Dermis microvascular lymphatic vessel endothelial cell (primary cell): ENCODE measurements at regions not wholly inside any gene's neighbourhood (a gene's known extent, or its start where the extent isn't known, plus 50 kb on each side); places are given as distances from the start of the nearest gene placed in this dataset.

Source experiments
- DNase-seq, 2 donors: peaks; one replicate each; pipeline versions ENCODE4 v3.0.0 to v3.0.0-alpha.2; 2010; ENCODE audit warnings: low read depth in 2 of 2

DNA sequence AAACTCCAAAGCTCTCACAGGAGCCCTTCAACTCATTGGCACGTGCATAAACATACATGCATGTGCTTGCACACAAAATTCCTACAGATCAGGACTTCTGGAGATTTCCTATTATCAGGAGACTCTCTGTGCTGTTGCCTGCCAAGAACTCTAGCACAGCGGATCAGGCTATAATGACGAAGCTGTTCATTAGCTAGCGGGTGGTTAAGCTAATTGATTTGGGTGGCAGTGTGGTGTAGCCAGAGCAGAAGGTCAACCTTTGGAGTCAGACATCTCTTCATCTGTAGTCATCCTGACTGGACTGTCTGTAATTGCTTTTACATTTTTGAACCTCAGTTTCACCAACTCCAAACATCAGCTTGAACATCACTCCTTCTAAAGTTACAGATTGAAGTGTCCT lies 69.0 kb downstream of the KIF2B start:
- DNase-seq: no peak

GRCh38 chr17:53892222-53892621 lies 69.5 kb downstream of the KIF2B start:
- no peak for DNase-seq

GRCh38 chr17:53894591-53894990 lies 71.9 kb downstream of the KIF2B start:
- DNase-seq: no peak

- no peak for DNase-seq
Measured at GRCh38 chr17:53896047-53896446, 73.3 kb downstream of the KIF2B start.

- DNase-seq: no peak
Measured at GRCh38 chr17:53900951-53901350, 78.2 kb downstream of the KIF2B start.

DNA sequence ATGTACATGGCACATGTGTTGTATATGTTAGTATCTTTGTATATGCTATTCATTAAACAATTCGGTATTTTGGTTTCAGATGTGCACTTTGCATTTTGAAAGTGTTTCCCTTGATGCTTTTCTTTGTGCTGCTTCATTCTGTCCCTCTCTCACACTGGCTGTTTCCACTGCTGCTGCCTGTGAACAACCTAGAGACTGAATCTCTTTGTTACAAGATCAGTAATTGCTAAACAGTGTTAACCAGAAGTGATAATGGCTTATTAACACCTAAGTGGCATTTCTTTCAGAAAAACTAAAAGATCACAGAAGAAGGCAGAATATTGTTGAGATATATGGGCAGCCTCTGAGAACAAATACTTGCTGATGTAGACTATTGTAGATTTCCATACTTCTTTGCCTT lies 84.7 kb downstream of the KIF2B start:
- no peak for DNase-seq

DNA sequence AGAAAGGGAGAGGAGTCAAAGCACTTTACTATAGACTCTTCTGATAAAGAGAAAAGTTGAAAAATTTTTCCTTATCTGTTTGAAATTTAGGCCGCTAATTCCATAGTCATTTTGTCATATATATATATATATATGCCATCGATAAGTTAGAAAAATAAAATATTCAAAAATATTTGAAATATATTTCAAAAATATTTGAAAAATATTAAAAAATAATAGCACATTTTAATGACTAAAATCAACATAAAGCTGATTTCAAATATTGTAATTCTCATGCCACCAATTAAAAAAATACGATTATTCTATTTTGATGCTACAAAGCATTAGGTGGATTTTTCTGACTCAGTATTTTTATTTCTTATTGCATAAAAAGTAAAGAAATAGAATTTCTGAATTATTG lies 87.1 kb downstream of the KIF2B start:
- DNase-seq: no peak

DNA sequence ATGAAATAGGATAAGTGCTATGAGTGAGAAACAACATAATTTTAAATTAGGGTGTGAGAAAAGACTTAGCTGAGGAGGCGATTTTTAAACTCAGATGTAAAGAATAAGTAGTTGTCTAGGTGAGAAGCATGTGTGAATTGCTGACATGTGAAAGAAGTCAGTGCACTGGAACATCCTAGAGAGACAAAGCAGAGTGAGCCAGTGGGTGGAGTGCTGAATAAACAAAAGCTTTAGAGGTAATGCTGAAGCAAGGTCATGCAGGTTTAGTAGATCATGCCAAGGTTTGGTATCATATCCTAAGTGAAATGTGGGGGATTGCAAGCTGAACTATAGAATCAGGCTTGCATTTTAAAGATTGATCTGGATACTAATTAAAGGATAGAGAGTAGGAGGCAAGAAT lies 89.4 kb downstream of the KIF2B start:
- no peak for DNase-seq

- no peak for DNase-seq
Measured at GRCh38 chr17:53919356-53919755, 96.6 kb downstream of the KIF2B start.

- no peak for DNase-seq
Measured at GRCh38 chr17:53924530-53925455, 102.1 kb downstream of the KIF2B start.

DNA sequence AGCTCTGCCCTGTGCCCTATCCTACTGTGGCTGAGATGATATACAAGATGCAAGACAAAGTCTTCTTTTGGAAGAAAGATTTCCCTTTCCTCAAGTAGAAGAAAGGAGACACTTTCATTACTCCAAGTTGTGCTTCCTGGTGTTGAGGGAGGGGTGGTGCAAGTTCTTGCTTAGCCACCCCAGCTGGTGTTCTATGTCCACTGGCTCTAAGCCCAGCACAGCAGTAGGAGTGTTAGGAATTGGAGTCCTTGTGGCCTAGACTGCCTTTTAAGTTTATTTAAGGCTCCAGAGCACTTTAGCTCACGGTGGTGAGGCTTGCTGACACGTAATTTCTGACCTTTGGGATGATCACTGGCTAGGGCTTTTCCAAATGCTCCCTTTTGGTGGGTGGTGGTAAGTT lies 109.7 kb downstream of the KIF2B start:
- no peak for DNase-seq

- DNase-seq: no peak
Measured at GRCh38 chr17:53934931-53935330, 112.2 kb downstream of the KIF2B start.

GRCh38 chr17:53941231-53941630 lies 118.5 kb downstream of the KIF2B start:
- no peak for DNase-seq

DNA sequence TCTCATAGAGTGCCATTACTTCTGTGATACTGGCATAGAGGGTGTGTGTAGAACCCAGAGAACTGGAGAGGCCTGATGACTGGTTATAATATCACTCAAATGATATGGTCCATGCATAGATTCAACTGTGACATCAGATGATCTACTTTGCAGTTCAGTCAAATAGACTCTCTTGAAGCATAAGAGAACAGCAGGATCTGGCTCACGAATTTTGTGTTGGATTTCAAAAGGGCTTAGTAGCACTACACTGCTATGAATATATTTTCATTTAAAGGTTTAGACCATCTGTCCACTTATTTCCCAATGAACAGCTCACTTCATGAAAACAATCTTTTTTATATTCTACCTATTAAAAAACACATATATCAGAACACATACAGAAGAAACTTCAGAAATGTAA lies 119.7 kb downstream of the KIF2B start:
- DNase-seq: no peak

DNA sequence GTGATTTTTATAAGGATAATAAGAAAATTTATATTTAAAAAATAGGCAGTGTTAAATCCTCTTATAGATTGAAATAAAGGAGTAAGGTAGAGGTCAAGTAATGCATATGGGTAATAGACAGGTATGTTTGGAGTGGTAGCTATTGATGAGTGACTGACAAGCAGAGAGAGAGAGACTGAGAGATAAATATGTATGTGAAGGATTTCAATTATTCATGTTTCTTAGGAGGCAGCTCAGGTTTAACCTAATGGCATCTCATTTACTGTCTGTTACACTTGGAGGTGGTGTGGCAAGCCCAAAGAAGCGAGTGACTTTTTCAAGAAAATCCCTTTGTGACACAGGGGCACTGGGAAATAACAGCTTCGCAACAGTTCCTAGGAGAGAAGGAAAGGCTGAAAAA lies 120.2 kb downstream of the KIF2B start:
- DNase-seq: no peak

DNA sequence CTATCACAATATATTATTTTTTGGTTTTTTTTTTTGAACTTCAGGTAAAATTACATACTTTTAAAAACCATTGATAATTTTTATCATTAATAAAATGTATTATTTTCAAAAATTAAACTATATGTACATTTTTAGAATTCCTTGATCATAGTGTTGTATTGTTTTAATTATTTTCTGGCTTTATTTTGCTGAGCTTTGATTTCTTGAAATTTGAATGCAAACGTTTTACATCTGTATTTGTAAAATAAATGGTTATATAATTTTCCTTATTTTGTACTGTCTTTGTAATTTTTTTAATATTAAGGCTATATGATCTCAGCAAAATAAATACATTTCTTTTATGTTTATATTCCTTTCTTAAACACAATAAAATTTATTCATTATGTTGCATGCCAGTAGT lies 125.6 kb downstream of the KIF2B start:
- no peak for DNase-seq

- no peak for DNase-seq
Measured at GRCh38 chr17:53949473-53950090, 126.9 kb downstream of the KIF2B start.

- DNase-seq: no peak
Measured at GRCh38 chr17:53950207-53950857, 127.6 kb downstream of the KIF2B start.

- DNase-seq: no peak
Measured at GRCh38 chr17:53950858-53951250, 128.1 kb downstream of the KIF2B start.

DNA sequence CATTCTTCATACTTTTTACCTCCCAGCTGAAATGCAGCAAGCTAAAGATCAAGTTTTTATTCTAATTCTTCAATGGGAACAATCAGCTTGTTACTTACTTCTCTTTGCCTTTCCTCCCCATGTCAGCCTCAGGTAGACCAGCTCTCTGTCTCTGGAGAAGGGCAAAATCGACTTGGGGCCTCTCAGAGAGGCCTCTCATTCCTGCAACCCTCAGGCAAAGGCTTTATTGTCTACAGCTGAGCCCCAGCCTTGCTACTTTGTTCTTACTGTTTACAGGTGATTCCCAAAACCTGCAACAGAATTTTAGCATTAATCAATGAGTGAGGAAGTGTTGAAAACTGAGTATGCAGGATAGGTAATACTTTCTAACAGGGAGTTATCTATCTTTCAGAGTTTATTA lies 148.6 kb downstream of the KIF2B start:
- DNase-seq: no peak

- no peak for DNase-seq
Measured at GRCh38 chr17:53979991-53980390, 157.3 kb downstream of the KIF2B start.

- DNase-seq: no peak
Measured at GRCh38 chr17:53996131-53996530, 173.4 kb downstream of the KIF2B start.

GRCh38 chr17:53996890-53997289 lies 174.2 kb downstream of the KIF2B start:
- no peak for DNase-seq
